Left hindlimb (tissue), 1 donor: ENCODE measurements at regions not wholly inside any gene's neighbourhood (a gene's known extent, or its start where the extent isn't known, plus 50 kb on each side); places are given as distances from the start of the nearest gene placed in this dataset.
"Not testable (repeated sequence)": the region's sequence is repeated elsewhere in the genome, so short reads cannot be mapped to it uniquely, and the experiment has no call there.

Experiments
- DNase-seq: peaks from one replicate; pipeline ENCODE4 v3.0.0-alpha.2; 2018

DNA sequence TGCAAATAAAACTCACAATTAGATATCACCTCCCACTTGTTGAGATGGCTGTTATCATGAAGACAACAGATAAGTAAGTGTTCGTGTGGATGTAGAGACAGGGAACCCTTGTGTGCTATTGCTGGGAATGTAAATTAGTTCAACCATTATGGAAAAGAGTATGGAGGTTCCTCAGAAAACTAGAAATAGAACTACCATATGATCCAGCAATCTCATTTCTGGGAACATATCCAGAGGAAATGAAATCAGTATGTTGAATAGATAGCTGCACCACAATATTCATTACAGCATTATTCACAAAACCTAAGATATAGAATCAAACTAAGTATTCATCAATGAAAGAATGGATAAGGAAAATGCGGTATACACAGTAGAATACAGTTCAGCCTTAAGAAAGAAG is 418.7 kb upstream of the CNTN6 start:
- no peak for DNase-seq

- DNase-seq: no peak
These were observed 417.0 kb upstream of the CNTN6 start for GRCh38 chr3:675846-676245.

DNA sequence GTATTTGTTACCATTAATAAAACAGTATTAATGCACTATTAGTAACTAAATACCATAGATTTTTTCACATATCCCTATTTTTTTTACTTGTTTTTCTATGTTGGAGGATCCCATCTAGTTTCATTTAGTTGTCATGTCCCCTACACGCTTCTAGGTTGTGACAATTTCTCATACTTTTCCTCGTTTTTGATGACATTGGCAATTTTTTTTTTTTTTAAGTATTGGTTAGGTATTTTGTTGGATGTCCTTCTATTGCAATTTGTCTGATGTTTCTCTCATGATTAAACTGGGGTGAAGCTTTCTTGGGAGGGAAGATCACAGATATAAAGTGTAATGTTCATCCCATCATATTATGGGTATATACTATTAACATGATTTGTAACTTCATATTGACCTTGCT is 409.1 kb upstream of the CNTN6 start:
- DNase-seq: no peak

- no peak for DNase-seq
These were observed 402.1 kb upstream of the CNTN6 start for GRCh38 chr3:690770-691169.

- DNase-seq: no peak
These were observed 392.3 kb upstream of the CNTN6 start for GRCh38 chr3:700514-700913.

GRCh38 chr3:707041-707440 is 385.8 kb upstream of the CNTN6 start:
- DNase-seq: no peak

GRCh38 chr3:713006-713621 is 379.7 kb upstream of the CNTN6 start:
- no peak for DNase-seq

DNA sequence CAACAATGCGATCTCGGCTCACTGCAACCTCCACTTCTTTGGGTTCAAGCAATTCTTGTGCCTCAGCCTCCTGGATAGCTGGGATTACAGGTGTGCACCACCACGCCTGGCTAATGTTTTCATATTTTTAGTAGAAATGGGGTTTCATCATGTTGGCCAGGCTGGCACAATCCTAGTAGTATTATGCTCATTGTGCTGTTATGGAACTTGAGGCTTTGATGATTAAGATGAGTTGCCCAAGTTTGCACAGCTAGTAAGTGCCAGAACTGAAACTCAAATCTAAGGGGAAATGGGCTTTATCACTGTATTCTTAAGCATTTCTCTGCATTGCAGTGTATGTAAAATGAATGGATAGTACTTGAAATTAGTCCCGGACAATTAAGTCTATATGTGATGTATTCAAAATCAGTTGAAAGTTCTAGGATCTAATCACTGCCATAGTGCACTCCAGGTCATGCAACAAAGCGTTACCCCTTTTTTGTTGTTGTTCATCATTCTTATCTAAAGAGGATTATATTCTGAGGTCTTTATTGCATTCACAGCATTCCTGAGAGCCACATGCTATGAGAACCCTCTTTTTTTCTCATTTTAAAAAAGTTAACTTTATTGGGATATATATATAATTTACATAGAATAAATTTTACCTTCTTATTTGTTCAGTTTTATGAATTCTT is 378.7 kb upstream of the CNTN6 start:
- no peak for DNase-seq

DNA sequence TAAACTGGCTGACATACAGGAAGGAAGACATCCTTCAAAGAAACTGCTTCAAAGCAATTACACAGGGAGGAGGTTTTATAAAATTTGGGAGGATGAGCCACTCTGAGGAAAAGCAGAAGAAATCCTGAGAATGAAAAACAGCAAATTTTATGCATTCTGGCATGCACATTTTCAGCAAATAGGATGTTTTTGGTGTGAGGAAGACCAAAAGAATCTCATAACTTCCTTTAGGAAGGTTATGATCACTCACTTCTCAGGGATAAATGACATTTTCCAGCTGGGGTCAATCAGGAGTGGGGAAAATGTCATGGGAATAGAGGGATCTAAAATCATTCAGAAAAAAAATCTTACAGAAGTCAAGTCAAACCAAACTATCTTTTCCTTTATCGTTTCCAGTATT is 371.7 kb upstream of the CNTN6 start:
- no peak for DNase-seq

GRCh38 chr3:732326-732928 is 360.4 kb upstream of the CNTN6 start:
- no peak for DNase-seq

DNA sequence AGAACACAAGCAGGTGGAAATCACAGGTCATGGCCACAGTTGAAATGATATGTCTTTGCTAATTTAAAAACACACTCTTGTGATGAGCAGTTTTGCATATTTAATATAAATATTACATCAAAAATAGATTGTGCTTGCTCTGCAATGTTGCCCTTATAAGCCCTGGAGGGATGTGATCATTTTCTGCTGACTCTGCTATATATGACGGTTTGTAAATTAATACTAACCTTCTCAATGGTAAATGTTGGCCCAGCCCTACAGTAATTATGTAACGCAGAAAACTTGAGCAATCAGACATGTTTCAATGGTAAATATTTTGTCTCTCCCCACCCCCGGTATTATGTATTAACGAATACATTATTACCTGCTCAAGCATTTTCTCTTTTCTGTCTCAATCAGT is 359.5 kb upstream of the CNTN6 start:
- DNase-seq: no peak

GRCh38 chr3:757711-758110 is 335.1 kb upstream of the CNTN6 start:
- DNase-seq: no peak

- DNase-seq: no peak
These were observed 333.7 kb upstream of the CNTN6 start for GRCh38 chr3:759106-759505.

DNA sequence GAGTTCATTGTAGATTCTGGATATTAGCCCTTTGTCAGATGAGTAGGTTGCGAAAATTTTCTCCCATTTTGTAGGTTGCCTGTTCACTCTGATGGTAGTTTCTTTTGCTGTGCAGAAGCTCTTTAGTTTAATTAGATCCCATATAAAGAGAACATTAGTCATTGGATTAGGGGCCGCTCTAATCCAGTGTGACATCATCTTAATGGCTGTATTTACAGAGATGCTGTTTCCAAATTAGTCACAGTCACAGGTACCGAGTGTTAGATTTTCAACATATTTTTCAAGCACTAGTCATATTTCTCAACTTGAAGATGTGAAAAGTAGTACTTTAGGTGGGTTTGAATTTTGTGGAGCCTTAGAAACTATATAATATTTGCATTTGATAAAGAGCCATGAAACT is 319.4 kb upstream of the CNTN6 start:
- DNase-seq: not testable (repeated sequence)

DNA sequence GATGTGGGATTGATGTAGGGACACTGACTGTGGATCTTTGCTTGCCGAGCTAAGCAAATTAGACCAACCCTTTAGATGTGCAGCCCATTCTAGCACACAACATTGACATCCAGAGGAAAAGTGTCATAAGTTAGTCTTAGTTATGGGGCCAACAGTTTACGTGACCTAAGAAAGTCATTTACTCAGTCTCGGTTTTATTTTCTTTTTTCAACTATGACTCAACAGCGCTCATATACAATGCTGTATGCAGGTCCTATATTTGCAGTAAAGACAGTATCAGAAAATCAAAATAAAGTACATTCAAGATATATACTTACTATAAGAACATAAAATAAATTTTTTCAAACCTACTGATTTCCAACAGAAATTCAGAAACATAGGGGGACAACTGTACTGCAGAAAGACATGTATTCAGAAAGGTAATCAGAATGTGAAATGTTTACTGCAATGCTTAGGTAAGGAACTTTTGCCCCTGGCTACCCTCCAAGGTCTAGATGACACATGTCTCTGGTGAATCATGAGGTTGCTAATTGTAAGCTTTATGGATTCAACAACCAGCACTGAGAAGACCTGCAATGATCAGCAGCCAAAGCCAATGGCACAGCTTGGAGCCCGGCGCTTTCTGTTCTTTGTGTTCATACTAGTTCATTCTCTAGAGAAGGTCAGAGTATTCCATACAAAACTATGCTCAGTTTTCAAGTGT is 317.5 kb upstream of the CNTN6 start:
- no peak for DNase-seq

- no peak for DNase-seq
These were observed 312.3 kb upstream of the CNTN6 start for GRCh38 chr3:780505-780904.

DNA sequence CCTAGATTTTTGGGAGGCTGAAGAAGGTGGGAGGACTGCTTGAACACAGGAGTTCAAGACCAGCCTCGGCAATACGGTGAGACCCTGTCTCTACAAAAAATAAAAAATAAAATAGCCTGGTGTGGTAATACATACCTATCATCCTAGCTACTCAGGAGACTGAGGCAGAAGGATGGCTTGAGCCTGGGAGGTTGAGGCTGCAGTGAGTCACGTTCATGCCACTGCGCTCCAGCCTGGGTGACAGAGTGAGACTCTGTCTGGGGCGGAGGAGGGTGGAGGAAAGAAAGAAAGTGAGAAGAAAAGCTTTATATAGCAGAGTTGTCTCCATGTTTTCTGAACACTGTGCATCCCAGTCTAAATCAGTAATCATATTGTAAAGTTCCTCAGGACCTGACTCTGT is 301.4 kb upstream of the CNTN6 start:
- no peak for DNase-seq

DNA sequence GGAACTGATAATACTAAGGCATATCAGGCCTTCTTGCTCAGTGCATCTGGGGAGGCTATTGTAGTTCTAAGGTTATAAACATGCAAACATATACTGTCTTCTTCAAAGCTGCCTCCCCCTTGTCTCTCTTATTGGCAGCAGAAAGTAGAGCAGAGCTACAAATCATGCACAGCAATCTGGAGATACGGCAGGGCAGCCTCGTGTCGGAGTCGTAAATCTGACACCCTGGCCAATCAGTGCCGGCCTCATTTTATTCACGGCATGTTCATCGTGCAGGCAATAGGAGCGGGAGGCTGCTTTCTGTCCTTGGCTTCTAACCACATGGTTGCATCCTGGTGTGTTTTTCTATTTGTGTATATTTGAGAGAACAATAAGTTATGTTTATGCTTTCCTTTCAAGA is 300.2 kb upstream of the CNTN6 start:
- DNase-seq: no peak

- DNase-seq: no peak
These were observed 288.6 kb upstream of the CNTN6 start for GRCh38 chr3:804211-804610.

DNA sequence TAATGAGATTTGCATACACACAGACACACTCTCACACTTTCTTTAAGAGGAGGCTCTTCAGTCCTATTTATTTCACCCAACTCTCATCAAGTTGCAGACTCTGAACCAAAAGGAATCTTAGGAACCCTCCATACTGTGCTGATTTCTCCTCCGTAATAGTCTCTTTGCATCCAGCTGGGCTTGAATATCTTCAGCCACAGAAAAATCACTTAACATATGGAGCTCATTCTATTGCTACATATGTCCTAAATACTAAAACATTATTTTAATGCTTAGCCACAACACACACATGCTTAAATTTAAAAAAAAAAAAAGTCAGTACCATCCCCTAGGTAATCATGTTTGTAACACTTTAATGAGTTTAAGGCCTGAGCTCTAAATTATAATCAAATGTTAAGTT is 287.5 kb upstream of the CNTN6 start:
- no peak for DNase-seq

GRCh38 chr3:806006-806405 is 286.8 kb upstream of the CNTN6 start:
- DNase-seq: no peak

DNA sequence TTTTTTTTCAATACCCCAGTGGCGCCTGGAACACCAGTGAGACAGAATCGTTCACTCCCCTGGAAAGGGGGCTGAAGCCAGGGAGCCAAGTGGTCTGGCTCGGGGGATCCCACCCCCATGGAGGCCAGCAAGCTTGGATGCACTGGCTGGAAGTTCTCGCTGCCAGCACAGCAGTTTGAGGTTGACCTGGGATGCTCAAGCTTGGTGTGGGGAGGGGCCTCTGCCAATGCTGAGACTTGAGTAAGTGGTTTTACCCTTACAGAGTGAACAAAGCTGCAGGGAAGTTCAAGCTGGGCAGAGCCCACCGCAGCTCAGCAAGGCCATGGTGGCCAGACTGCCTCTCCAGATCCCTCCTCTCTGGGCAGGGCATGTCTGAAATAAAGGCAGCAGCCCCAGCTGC is 276.2 kb upstream of the CNTN6 start:
- no peak for DNase-seq

DNA sequence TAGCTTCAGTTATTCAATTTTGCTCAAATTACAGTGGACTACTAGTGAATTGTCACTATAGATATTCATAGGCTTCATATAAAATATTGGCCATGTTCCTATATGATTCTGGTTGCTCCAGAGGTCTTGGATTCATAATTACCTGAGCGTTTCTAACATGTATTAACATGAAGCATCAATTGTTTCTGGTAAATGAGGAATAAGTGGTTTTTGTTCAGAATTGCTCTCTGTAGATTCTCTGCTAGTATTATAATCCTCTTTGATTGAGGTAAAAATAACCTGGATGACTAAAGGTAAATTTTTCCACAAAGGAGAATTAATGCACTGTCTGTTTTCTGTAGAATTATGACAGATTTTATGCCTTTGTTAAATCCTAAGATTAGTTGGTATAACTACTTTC is 258.1 kb upstream of the CNTN6 start:
- no peak for DNase-seq

DNA sequence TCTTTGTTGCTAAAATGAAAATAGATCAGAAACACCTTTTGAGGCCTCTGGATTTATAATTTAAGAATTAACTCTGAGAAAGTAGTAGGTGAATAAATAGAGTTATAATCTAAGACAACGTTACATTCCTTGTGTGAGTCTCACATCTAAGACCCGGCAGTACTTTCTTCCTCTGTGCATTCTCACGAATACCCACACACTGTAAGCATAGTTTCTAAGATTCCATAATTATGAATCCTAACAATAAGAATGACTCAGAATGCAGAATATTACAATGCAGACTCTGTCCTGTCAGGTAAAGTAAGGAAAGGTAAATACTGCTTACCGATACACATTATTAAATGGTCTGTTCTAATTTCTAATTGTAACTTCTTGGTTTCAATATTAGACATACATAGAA is 257.7 kb upstream of the CNTN6 start:
- DNase-seq: no peak
